ENCODE measurements at regions not wholly inside any gene's neighbourhood (a gene's known extent, or its start where the extent isn't known, plus 50 kb on each side); places are given as distances from the start of the nearest gene placed in this dataset.
"Not testable (repeated sequence)": the region's sequence is repeated elsewhere in the genome, so short reads cannot be mapped to it uniquely, and the experiment has no call there.

GRCh38 chr14:28303248-28303647, 463.3 kb upstream of the FOXG1 start:
- Histone ChIP-seq H3K9ac (ENCODE audit: low read depth, low read length) (no peak overlapping the region), H3K4me2 (ENCODE audit: insufficient read depth, low read length) (no peak overlapping the region), H3K27ac (ENCODE audit: low read length) (no peak overlapping the region), H3K27me3 (ENCODE audit: insufficient read depth, low read length, poor library complexity) (no peaks in the 10 kb centered on the region), H2AFZ (ENCODE audit: low read depth, low read length) (no peak overlapping the region), H4K20me1 (ENCODE audit: insufficient read depth, low read length) (no peaks in the 10 kb centered on the region), H3K79me2 (ENCODE audit: insufficient read depth, low read length) (no peaks in the 10 kb centered on the region), H3K36me3 (ENCODE audit: insufficient read depth, low read length) (no peaks in the 10 kb centered on the region), H3K9me3 (ENCODE audit: insufficient read depth, low read length, severe bottlenecking) (peaks cover 8% of the 10 kb centered on the region), H3K4me3 (ENCODE audit: low read depth in 1 of 2, low read length in 2 of 2) (no peak overlapping the region), H3K4me1 (ENCODE audit: insufficient read depth, low read length) (no peaks in the 10 kb centered on the region)
- TF ChIP-seq EZH2 (IDR thresholded peaks at IDR 0.05; ENCODE audit: borderline replicate concordance, low read depth, low read length, severe bottlenecking): no peak
- no peak for TF ChIP-seq CTCF (IDR thresholded peaks at IDR 0.05; ENCODE audit: borderline replicate concordance, extremely low read depth, low read length, poor library complexity, severe bottlenecking)
- ATAC-seq (ENCODE audit: insufficient read depth, low read depth): no peak
- no peak for DNase-seq

DNA sequence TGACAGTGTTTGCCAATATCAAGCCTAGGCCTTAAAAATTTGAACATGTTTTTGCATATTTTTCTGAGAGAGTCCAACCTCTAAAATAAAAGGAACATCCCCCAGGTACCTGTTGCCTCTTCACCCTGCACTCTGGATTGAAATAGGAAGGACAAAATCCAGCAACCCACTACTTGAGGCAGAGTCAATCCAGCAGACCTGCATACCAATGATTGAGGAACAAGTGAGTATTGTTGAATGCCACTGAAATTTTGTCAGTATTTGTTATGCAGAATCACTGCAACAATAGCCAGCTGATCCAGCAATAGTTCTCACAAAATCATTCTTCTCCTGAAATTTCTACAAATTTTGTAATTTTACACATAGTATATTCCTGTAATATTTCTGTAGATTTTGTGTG, 460.6 kb upstream of the FOXG1 start:
- no peak overlapping the region for H3K27ac ChIP-seq (ENCODE audit: low read length)
- DNase-seq (no peak), ATAC-seq (ENCODE audit: insufficient read depth, low read depth) (no peak)
- H3K9me3 ChIP-seq (ENCODE audit: insufficient read depth, low read length, severe bottlenecking): peaks cover 4% of the 10 kb centered on the region
- H3K4me3 ChIP-seq (ENCODE audit: low read depth in 1 of 2, low read length in 2 of 2): no peak overlapping the region
- no peak overlapping the region for H2AFZ ChIP-seq (ENCODE audit: low read depth, low read length)
- H3K4me2 ChIP-seq (ENCODE audit: insufficient read depth, low read length): no peak overlapping the region
- H4K20me1 ChIP-seq (ENCODE audit: insufficient read depth, low read length): no peaks in the 10 kb centered on the region
- no peaks in the 10 kb centered on the region for H3K36me3 ChIP-seq (ENCODE audit: insufficient read depth, low read length)
- no peaks in the 10 kb centered on the region for H3K79me2 ChIP-seq (ENCODE audit: insufficient read depth, low read length)
- no peaks in the 10 kb centered on the region for H3K27me3 ChIP-seq (ENCODE audit: insufficient read depth, low read length, poor library complexity)
- no peak for TF ChIP-seq CTCF (IDR thresholded peaks at IDR 0.05; ENCODE audit: borderline replicate concordance, extremely low read depth, low read length, poor library complexity, severe bottlenecking)
- TF ChIP-seq EZH2 (IDR thresholded peaks at IDR 0.05; ENCODE audit: borderline replicate concordance, low read depth, low read length, severe bottlenecking): no peak
- no peaks in the 10 kb centered on the region for H3K4me1 ChIP-seq (ENCODE audit: insufficient read depth, low read length)
- no peak overlapping the region for H3K9ac ChIP-seq (ENCODE audit: low read depth, low read length)

- no peak overlapping the region for H3K27ac ChIP-seq (ENCODE audit: low read length)
- ATAC-seq (ENCODE audit: insufficient read depth, low read depth) (no peak), DNase-seq (no peak)
- no peak overlapping the region for H3K4me3 ChIP-seq (ENCODE audit: low read depth in 1 of 2, low read length in 2 of 2)
- no peaks in the 10 kb centered on the region for H3K36me3 ChIP-seq (ENCODE audit: insufficient read depth, low read length)
- no peaks in the 10 kb centered on the region for H4K20me1 ChIP-seq (ENCODE audit: insufficient read depth, low read length)
- no peak overlapping the region for H2AFZ ChIP-seq (ENCODE audit: low read depth, low read length)
- no peaks in the 10 kb centered on the region for H3K27me3 ChIP-seq (ENCODE audit: insufficient read depth, low read length, poor library complexity)
- H3K9ac ChIP-seq (ENCODE audit: low read depth, low read length): no peak overlapping the region
- no peaks in the 10 kb centered on the region for H3K4me1 ChIP-seq (ENCODE audit: insufficient read depth, low read length)
- no peaks in the 10 kb centered on the region for H3K79me2 ChIP-seq (ENCODE audit: insufficient read depth, low read length)
- H3K9me3 ChIP-seq (ENCODE audit: insufficient read depth, low read length, severe bottlenecking): no peaks in the 10 kb centered on the region
- no peak for TF ChIP-seq CTCF (IDR thresholded peaks at IDR 0.05; ENCODE audit: borderline replicate concordance, extremely low read depth, low read length, poor library complexity, severe bottlenecking)
- no peak for TF ChIP-seq EZH2 (IDR thresholded peaks at IDR 0.05; ENCODE audit: borderline replicate concordance, low read depth, low read length, severe bottlenecking)
- H3K4me2 ChIP-seq (ENCODE audit: insufficient read depth, low read length): no peak overlapping the region
Observed at GRCh38 chr14:28307506-28307905, 459.1 kb upstream of the FOXG1 start.

DNA sequence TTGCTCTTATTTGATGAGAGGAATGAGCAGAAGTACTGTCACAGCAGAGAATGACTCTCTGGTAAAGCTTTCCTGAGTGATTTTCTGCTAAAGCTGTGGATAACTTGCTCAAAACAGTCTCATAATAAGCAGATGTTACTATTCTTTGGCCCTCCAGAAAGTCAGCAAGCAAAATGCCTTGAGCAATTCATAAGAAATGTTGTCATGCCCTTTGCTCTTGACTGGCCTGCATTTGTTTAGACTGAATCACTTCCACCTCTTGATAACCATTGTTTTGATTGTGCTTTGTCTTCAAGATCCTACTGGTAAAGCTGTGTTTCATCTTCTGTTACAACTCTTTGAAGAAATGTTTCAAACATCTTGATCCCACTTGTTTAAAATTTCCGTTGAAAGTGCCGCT, 457.9 kb upstream of the FOXG1 start:
- Histone ChIP-seq H3K27ac (ENCODE audit: low read length) (no peak overlapping the region), H3K79me2 (ENCODE audit: insufficient read depth, low read length) (no peaks in the 10 kb centered on the region), H3K4me2 (ENCODE audit: insufficient read depth, low read length) (no peak overlapping the region), H2AFZ (ENCODE audit: low read depth, low read length) (no peak overlapping the region), H3K9me3 (ENCODE audit: insufficient read depth, low read length, severe bottlenecking) (no peaks in the 10 kb centered on the region), H3K36me3 (ENCODE audit: insufficient read depth, low read length) (no peaks in the 10 kb centered on the region), H3K4me3 (ENCODE audit: low read depth in 1 of 2, low read length in 2 of 2) (no peak overlapping the region), H4K20me1 (ENCODE audit: insufficient read depth, low read length) (no peaks in the 10 kb centered on the region), H3K27me3 (ENCODE audit: insufficient read depth, low read length, poor library complexity) (no peaks in the 10 kb centered on the region), H3K9ac (ENCODE audit: low read depth, low read length) (no peak overlapping the region), H3K4me1 (ENCODE audit: insufficient read depth, low read length) (no peaks in the 10 kb centered on the region)
- ATAC-seq (ENCODE audit: insufficient read depth, low read depth) (no peak), DNase-seq (no peak)
- TF ChIP-seq EZH2 (IDR thresholded peaks at IDR 0.05; ENCODE audit: borderline replicate concordance, low read depth, low read length, severe bottlenecking): no peak
- no peak for TF ChIP-seq CTCF (IDR thresholded peaks at IDR 0.05; ENCODE audit: borderline replicate concordance, extremely low read depth, low read length, poor library complexity, severe bottlenecking)

DNA sequence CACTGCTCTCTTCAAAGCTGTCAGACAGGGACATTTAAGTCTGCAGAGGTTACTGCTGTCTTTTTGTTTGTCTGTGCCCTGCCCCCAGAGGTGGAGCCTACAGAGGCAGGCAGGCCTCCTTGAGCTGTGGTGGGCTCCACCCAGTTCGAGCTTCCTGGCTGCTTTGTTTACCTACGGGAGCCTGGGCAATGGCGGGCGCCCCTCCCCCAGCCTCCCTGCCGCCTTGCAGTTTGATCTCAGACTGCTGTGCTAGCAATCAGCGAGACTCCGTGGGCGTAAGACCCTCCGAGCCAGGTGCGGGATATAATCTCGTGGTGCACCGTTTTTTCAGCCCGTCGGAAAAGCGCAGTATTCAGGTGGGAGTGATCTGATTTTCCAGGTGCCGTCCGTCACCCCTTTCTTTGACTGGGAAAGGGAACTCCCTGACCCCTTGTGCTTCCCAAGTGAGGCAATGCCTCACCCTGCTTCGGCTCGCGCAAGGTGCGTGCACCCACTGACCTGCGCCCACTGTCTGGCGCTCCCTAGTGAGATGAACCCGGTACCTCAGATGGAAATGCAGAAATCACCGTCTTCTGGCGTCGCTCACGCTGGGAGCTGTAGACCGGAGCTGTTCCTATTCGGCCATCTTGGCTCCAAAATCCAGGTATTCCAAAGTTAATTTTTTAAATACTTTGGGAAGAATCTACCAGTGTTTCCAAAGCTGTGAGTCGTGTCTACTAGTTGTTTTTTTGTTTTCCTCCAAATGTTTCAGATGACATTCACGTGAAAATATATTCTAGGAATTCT, 448.5 kb upstream of the FOXG1 start:
- not testable (repeated sequence) for DNase-seq; H3K4me3 ChIP-seq (ENCODE audit: low read depth in 1 of 2, low read length in 2 of 2); H3K79me2 ChIP-seq (ENCODE audit: insufficient read depth, low read length); H3K36me3 ChIP-seq (ENCODE audit: insufficient read depth, low read length); H3K27me3 ChIP-seq (ENCODE audit: insufficient read depth, low read length, poor library complexity); H2AFZ ChIP-seq (ENCODE audit: low read depth, low read length); H3K4me2 ChIP-seq (ENCODE audit: insufficient read depth, low read length); H3K9ac ChIP-seq (ENCODE audit: low read depth, low read length); H3K9me3 ChIP-seq (ENCODE audit: insufficient read depth, low read length, severe bottlenecking); H4K20me1 ChIP-seq (ENCODE audit: insufficient read depth, low read length); ATAC-seq (ENCODE audit: insufficient read depth, low read depth); H3K27ac ChIP-seq (ENCODE audit: low read length); H3K4me1 ChIP-seq (ENCODE audit: insufficient read depth, low read length)
